Spleen (tissue), 7 donors: ENCODE measurements at regions not wholly inside any gene's neighbourhood (a gene's known extent, or its start where the extent isn't known, plus 50 kb on each side); places are given as distances from the start of the nearest gene placed in this dataset.

Source experiments
- POLR2A ChIP-seq, 3 donors: fragments of 450-650 bp; IDR thresholded peaks; one replicate each; pipeline ENCODE4 v1.5.1; 2017; ENCODE audit warnings: antibody characterized with exemption in 3 of 3, mild to moderate bottlenecking in 1 of 3
- POLR2AphosphoS5 ChIP-seq, 3 donors: sonication (generic); formaldehyde crosslinking; IDR thresholded peaks; one replicate each; pipeline ENCODE4 v1.5.1; 2017; ENCODE audit warnings: antibody characterized with exemption in 3 of 3
- TF ChIP-seq, protein P1 (sequence below), 11 experiments: fragments of 200-600 bp in 7 of 11; fragments of 450-650 bp in 4 of 11; sonication (generic) in 4 of 11; IDR thresholded peaks in 8 of 11; conservative IDR thresholded peaks in 3 of 11; 1 replicate in 7 of 11; 2 replicates in 4 of 11; pipeline versions ENCODE4 v1.4.0 to v1.8.0; 2016 to 2021; ENCODE audit warnings: antibody characterized with exemption in 11 of 11, inconsistent platforms in 4 of 11, mild to moderate bottlenecking in 1 of 11
- donor health status: DM: no; HTN: no; CAD: no; lungs with moderate emphysema.
- donor health status: DM: no; HTN: no; CAD: no.
- donor health status: DM: no; HTN: no; CAD: no.

GRCh38 chr13:53264751-53265385 is 236.3 kb downstream of the OLFM4 start:
- TF ChIP-seq POLR2AphosphoS5 (IDR thresholded peaks at IDR 0.05) (no peak), POLR2A (IDR thresholded peaks at IDR 0.05) (no peak)
- TF ChIP-seq, protein P1, sequence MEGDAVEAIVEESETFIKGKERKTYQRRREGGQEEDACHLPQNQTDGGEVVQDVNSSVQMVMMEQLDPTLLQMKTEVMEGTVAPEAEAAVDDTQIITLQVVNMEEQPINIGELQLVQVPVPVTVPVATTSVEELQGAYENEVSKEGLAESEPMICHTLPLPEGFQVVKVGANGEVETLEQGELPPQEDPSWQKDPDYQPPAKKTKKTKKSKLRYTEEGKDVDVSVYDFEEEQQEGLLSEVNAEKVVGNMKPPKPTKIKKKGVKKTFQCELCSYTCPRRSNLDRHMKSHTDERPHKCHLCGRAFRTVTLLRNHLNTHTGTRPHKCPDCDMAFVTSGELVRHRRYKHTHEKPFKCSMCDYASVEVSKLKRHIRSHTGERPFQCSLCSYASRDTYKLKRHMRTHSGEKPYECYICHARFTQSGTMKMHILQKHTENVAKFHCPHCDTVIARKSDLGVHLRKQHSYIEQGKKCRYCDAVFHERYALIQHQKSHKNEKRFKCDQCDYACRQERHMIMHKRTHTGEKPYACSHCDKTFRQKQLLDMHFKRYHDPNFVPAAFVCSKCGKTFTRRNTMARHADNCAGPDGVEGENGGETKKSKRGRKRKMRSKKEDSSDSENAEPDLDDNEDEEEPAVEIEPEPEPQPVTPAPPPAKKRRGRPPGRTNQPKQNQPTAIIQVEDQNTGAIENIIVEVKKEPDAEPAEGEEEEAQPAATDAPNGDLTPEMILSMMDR (IDR thresholded peaks at IDR 0.05 in 8 of 11, conservative IDR thresholded peaks at IDR 0.05 in 3 of 11) = no peak
